KMS-11 (cell line): ENCODE measurements at regions not wholly inside any gene's neighbourhood (a gene's known extent, or its start where the extent isn't known, plus 50 kb on each side); places are given as distances from the start of the nearest gene placed in this dataset.

ENCODE experiments used
- H2AFZ ChIP-seq: fragments of 200-600 bp; sonication (generic); 2 replicates; pipeline ENCODE4 v1.6.1; 2016; ENCODE audit warnings: antibody characterized with exemption, mixed run types, low read depth
- H3K27ac ChIP-seq: fragments of 200-600 bp; sonication (generic); 2 replicates; pipeline ENCODE4 v1.6.1; 2016; ENCODE audit warnings: mild to moderate bottlenecking, mixed run types
- H3K27me3 ChIP-seq: fragments of 200-600 bp; sonication (generic); 2 replicates; pipeline ENCODE4 v1.6.1; 2017; ENCODE audit warnings: mild to moderate bottlenecking, low read depth, mixed run types, moderate library complexity; ENCODE audit not compliant: insufficient read depth
- H3K36me3 ChIP-seq: fragments of 200-600 bp; sonication (generic); 2 replicates; pipeline ENCODE4 v1.6.1; 2017; ENCODE audit warnings: mild to moderate bottlenecking, mixed run types; ENCODE audit not compliant: insufficient read depth
- H3K4me1 ChIP-seq: fragments of 200-600 bp; sonication (generic); 2 replicates; pipeline ENCODE4 v1.6.1; 2016; ENCODE audit warnings: mild to moderate bottlenecking, low read depth, mixed run types; ENCODE audit not compliant: poor library complexity, severe bottlenecking
- H3K4me2 ChIP-seq: fragments of 200-600 bp; sonication (generic); 2 replicates; pipeline ENCODE4 v1.7.0; 2016; ENCODE audit warnings: mild to moderate bottlenecking, mixed run types
- H3K4me3 ChIP-seq: fragments of 200-600 bp; sonication (generic); IDR thresholded peaks from 2 replicates; pipeline ENCODE4 v1.6.1; 2017; ENCODE audit warnings: low read depth, low read length, mixed read lengths; ENCODE audit not compliant: insufficient read depth
- H3K79me2 ChIP-seq: fragments of 200-600 bp; sonication (generic); 2 replicates; pipeline ENCODE4 v1.6.1; 2016; ENCODE audit warnings: low read depth, mixed run types; ENCODE audit not compliant: insufficient read depth
- H3K9ac ChIP-seq: fragments of 200-600 bp; sonication (generic); 2 replicates; pipeline ENCODE4 v1.6.1; 2016; ENCODE audit warnings: mild to moderate bottlenecking, mixed run types
- H4K20me1 ChIP-seq: fragments of 200-600 bp; sonication (generic); 2 replicates; pipeline ENCODE4 v1.6.1; 2016; ENCODE audit warnings: mild to moderate bottlenecking, mixed run types; ENCODE audit not compliant: insufficient read depth
- TF ChIP-seq, protein P1 (sequence below): fragments of 200-600 bp; sonication (generic); conservative IDR thresholded peaks from 2 replicates; pipeline ENCODE4 v1.6.1; 2017; ENCODE audit warnings: low read depth, mild to moderate bottlenecking, antibody characterized with exemption, low read length, moderate library complexity, mixed read lengths

DNA sequence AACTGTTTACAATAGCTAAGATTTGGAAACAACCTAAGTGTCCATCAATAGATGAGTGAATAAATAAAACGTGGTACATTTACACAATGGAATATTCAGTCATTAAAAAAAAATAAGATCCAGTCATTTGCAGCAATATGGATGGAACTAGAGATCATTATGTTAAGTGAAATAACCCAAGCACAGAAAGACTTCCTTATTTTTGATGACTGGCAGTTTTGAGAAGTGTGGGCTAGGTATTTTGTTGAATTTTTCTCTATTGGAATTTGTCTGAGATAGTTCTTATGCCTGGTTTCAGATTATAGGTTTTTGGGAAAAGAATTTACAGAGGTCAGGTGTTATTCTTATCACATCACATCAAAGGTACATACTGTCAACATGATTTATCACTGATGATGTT is 293.8 kb upstream of the ARSJ start:
- Histone ChIP-seq H3K36me3 (no peaks in the 10 kb centered on the region), H3K27me3 (no peaks in the 10 kb centered on the region), H3K4me2 (no peak overlapping the region), H4K20me1 (no peaks in the 10 kb centered on the region), H3K27ac (no peak overlapping the region), H3K9ac (no peak overlapping the region), H3K4me1 (no peaks in the 10 kb centered on the region), H3K4me3 (no peak overlapping the region), H2AFZ (no peak overlapping the region), H3K79me2 (no peaks in the 10 kb centered on the region)
- TF ChIP-seq, protein P1, sequence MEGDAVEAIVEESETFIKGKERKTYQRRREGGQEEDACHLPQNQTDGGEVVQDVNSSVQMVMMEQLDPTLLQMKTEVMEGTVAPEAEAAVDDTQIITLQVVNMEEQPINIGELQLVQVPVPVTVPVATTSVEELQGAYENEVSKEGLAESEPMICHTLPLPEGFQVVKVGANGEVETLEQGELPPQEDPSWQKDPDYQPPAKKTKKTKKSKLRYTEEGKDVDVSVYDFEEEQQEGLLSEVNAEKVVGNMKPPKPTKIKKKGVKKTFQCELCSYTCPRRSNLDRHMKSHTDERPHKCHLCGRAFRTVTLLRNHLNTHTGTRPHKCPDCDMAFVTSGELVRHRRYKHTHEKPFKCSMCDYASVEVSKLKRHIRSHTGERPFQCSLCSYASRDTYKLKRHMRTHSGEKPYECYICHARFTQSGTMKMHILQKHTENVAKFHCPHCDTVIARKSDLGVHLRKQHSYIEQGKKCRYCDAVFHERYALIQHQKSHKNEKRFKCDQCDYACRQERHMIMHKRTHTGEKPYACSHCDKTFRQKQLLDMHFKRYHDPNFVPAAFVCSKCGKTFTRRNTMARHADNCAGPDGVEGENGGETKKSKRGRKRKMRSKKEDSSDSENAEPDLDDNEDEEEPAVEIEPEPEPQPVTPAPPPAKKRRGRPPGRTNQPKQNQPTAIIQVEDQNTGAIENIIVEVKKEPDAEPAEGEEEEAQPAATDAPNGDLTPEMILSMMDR = no peak

DNA sequence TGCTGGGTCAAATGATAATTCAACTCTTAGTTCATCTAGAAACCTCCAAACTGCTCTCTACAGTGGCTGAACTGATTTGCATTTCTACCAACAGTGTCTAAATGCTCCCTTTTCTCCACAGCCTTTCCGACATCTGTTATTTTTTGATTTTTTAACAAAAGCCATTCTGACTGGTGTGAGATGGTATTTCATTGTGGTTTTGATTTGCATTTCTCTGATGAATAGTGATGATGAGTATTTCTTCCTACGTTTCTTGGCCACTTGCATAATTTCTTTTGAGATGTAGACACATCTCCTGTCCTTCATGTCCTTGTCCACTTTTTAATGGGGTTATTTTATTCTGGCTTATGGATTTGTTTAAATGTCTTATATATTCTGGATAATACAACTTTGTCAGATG is 298.2 kb upstream of the ARSJ start:
- TF ChIP-seq, protein P1 = no peak
- Histone ChIP-seq H2AFZ (no peak overlapping the region), H3K27me3 (no peaks in the 10 kb centered on the region), H3K9ac (no peak overlapping the region), H3K4me1 (no peaks in the 10 kb centered on the region), H3K36me3 (no peaks in the 10 kb centered on the region), H3K27ac (no peak overlapping the region), H3K79me2 (no peaks in the 10 kb centered on the region), H3K4me3 (no peak overlapping the region), H3K4me2 (no peak overlapping the region), H4K20me1 (no peaks in the 10 kb centered on the region)

DNA sequence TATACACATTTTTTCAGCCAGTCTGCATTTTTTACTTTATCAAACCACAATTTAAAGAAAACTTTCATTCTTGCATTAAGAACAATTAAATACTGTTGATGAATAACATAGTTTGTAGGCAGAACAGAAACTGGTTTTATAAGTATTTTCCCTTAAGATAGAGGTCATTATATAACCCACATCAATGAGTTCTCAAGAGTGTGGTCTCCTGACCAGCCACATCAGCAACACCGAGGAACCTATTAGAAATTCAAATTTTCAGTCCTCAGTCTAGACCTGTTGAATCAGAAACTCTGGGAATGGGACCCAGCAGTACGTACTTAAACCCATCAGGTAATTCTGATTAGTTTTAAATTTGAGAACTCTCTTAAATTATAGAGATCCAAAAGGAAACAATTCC is 299.6 kb upstream of the ARSJ start:
- H3K36me3 ChIP-seq = no peaks in the 10 kb centered on the region
- H4K20me1 ChIP-seq = no peaks in the 10 kb centered on the region
- no peak overlapping the region for H3K4me2 ChIP-seq
- no peak overlapping the region for H3K4me3 ChIP-seq
- TF ChIP-seq, protein P1 = no peak
- no peak overlapping the region for H3K9ac ChIP-seq
- no peaks in the 10 kb centered on the region for H3K4me1 ChIP-seq
- H3K79me2 ChIP-seq = no peaks in the 10 kb centered on the region
- H2AFZ ChIP-seq = no peak overlapping the region
- no peaks in the 10 kb centered on the region for H3K27me3 ChIP-seq
- no peak overlapping the region for H3K27ac ChIP-seq

DNA sequence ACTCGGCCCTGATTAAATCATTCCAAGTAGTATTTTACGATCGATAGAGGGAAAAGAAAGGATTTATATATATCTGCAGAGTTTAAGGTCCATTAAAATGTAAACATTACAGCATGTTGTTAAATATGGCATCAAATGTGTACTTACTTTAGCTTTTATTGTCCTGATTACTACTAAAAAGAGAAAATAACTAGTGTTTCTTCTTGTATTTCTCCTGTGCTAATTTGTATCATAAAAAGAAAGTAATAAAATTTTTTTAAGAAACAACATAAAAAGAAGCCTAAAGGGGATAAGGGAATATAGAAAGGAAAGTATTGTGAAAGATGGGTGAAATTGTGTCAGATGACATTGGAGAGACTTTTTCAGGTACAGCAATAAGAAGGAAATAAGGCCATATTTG is 300.3 kb upstream of the ARSJ start:
- no peak overlapping the region for H2AFZ ChIP-seq
- no peaks in the 10 kb centered on the region for H3K27me3 ChIP-seq
- no peak overlapping the region for H3K27ac ChIP-seq
- TF ChIP-seq, protein P1 = no peak
- H3K4me3 ChIP-seq = no peak overlapping the region
- no peak overlapping the region for H3K9ac ChIP-seq
- H3K4me2 ChIP-seq = no peak overlapping the region
- no peaks in the 10 kb centered on the region for H3K36me3 ChIP-seq
- no peaks in the 10 kb centered on the region for H3K4me1 ChIP-seq
- no peaks in the 10 kb centered on the region for H4K20me1 ChIP-seq
- H3K79me2 ChIP-seq = no peaks in the 10 kb centered on the region

DNA sequence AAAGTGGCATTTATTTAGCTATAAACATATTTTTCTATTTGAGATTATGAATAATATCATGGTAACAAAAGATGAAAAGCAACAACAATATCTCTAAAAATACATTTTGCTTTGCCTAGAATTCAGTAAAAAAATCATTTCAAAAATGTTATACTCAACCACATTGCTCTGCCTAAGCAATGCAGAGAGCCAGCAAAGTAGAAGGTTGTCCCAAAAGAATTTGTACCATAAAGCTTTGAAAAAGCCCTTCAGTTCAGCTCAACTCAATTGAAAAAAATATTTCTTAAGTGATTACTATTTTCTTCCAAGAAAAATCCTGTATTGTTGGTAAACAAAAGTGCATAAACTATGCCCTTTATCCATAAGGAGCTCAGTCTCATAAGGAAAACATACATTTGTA is 301.2 kb upstream of the ARSJ start:
- no peak overlapping the region for H3K27ac ChIP-seq
- no peaks in the 10 kb centered on the region for H3K4me1 ChIP-seq
- TF ChIP-seq, protein P1 = no peak
- no peak overlapping the region for H3K9ac ChIP-seq
- no peak overlapping the region for H2AFZ ChIP-seq
- H3K79me2 ChIP-seq = no peaks in the 10 kb centered on the region
- no peaks in the 10 kb centered on the region for H3K27me3 ChIP-seq
- H3K36me3 ChIP-seq = no peaks in the 10 kb centered on the region
- no peaks in the 10 kb centered on the region for H4K20me1 ChIP-seq
- no peak overlapping the region for H3K4me3 ChIP-seq
- no peak overlapping the region for H3K4me2 ChIP-seq
